Peyer's patch (tissue), 4 donors: ENCODE measurements at regions not wholly inside any gene's neighbourhood (a gene's known extent, or its start where the extent isn't known, plus 50 kb on each side); places are given as distances from the start of the nearest gene placed in this dataset.

Experiments used
- DNase-seq, 3 donors: peaks; one replicate each; pipeline ENCODE4 v3.0.0-alpha.2; 2017 to 2019
- H3K27ac ChIP-seq, 4 donors: fragments of 200-600 bp; sonication (generic); one replicate each; pipeline ENCODE4 v1.5.1; 2016 to 2019
- H3K27me3 ChIP-seq, 2 donors: fragments of 200-600 bp; sonication (generic); one replicate each; pipeline ENCODE4 v1.5.1; 2019
- H3K36me3 ChIP-seq, 3 donors: fragments of 200-600 bp; sonication (generic); one replicate each; pipeline ENCODE4 v1.5.1; 2016 to 2019
- H3K4me1 ChIP-seq, 4 donors: fragments of 200-600 bp; sonication (generic); one replicate each; pipeline ENCODE4 v1.5.1; 2016 to 2019
- H3K4me3 ChIP-seq, 4 donors: fragments of 200-600 bp; sonication (generic); 1 replicate in 3 of 4; 2 replicates in 1 of 4; pipeline ENCODE4 v1.5.1; 2016 to 2019; ENCODE audit warnings: mild to moderate bottlenecking in 1 of 4
- H3K9me3 ChIP-seq, 4 donors: fragments of 200-600 bp; sonication (generic); one replicate each; pipeline ENCODE4 v1.5.1; 2016 to 2019; ENCODE audit warnings: mild to moderate bottlenecking in 1 of 4
- POLR2A ChIP-seq, 2 donors: fragments of 450-650 bp; IDR thresholded peaks; one replicate each; pipeline ENCODE4 v1.5.1; 2017; ENCODE audit warnings: antibody characterized with exemption in 2 of 2, mild to moderate bottlenecking in 2 of 2, moderate library complexity in 2 of 2
- TF ChIP-seq, protein P1 (sequence below), 6 experiments: fragments of 450-650 bp in 4 of 6; fragments of 200-600 bp in 2 of 6; sonication (generic) in 1 of 6; IDR thresholded peaks; one replicate each; pipeline ENCODE4 v1.5.1; 2017 to 2019; ENCODE audit warnings: antibody characterized with exemption in 6 of 6, mild to moderate bottlenecking in 3 of 6, moderate library complexity in 1 of 6

DNA sequence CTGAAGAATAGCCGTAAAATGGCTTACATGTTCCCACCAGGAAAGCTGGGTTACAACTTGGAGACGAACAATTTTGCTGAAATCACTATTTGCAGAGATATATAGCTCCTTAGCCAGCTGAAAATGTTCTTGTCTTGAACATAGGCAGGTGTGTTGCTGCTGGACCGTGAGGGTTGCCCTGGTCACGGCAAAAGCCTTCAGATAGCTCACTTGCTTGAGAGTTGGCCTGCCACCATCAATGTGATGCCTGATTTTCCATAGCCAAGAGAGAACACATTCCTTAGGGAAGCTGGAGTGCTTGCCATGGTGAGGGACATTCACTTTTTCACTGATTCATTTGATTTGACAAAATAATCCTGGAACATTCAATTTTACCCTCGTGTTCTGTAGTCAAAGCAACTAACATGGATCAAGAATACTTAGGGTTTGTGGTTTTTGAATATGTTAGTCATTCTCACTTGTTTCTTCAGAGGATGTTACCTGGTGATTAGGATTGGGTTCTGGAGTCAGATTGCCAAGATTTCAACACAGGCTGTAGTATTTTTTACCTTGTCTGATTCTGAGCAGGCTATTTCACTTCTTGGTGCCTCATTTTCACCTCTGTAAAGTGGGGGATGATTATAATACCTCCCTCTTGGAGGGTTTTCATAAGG is 536.9 kb downstream of the RAPGEF2 start:
- no peaks in the 10 kb centered on the region for H3K27me3 ChIP-seq
- TF ChIP-seq, protein P1, sequence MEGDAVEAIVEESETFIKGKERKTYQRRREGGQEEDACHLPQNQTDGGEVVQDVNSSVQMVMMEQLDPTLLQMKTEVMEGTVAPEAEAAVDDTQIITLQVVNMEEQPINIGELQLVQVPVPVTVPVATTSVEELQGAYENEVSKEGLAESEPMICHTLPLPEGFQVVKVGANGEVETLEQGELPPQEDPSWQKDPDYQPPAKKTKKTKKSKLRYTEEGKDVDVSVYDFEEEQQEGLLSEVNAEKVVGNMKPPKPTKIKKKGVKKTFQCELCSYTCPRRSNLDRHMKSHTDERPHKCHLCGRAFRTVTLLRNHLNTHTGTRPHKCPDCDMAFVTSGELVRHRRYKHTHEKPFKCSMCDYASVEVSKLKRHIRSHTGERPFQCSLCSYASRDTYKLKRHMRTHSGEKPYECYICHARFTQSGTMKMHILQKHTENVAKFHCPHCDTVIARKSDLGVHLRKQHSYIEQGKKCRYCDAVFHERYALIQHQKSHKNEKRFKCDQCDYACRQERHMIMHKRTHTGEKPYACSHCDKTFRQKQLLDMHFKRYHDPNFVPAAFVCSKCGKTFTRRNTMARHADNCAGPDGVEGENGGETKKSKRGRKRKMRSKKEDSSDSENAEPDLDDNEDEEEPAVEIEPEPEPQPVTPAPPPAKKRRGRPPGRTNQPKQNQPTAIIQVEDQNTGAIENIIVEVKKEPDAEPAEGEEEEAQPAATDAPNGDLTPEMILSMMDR (IDR thresholded peaks at IDR 0.05): no peak
- no peak for TF ChIP-seq POLR2A (IDR thresholded peaks at IDR 0.05)
- no peaks in the 10 kb centered on the region for H3K36me3 ChIP-seq
- no peaks in the 10 kb centered on the region for H3K9me3 ChIP-seq
- H3K27ac ChIP-seq: no peak overlapping the region
- no peak for DNase-seq
- no peaks in the 10 kb centered on the region for H3K4me1 ChIP-seq
- no peak overlapping the region for H3K4me3 ChIP-seq

DNA sequence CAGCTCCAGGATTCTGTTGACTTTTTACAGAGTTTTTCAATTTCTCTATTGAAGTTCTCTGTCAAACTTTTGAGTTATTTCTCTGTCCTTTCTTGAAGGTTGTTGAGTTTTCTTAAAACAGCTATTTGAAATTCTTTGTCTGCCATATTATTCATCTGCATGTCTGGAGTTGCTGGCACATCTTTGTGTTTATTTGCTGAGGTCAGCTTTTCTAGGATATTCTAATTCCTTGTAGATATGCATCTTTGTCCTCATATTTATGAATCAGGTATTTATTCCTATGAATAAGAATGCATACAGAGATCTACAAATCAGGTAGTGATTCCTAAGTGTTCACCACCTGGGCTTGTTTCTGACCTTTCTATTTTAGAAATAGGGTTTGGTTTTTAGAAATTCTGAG is 546.4 kb downstream of the RAPGEF2 start:
- TF ChIP-seq, protein P1 (IDR thresholded peaks at IDR 0.05): no peak
- TF ChIP-seq POLR2A (IDR thresholded peaks at IDR 0.05): no peak
- H3K9me3 ChIP-seq: no peaks in the 10 kb centered on the region
- H3K4me1 ChIP-seq: no peaks in the 10 kb centered on the region
- no peak overlapping the region for H3K4me3 ChIP-seq
- DNase-seq: no peak
- H3K36me3 ChIP-seq: no peaks in the 10 kb centered on the region
- no peaks in the 10 kb centered on the region for H3K27me3 ChIP-seq
- no peak overlapping the region for H3K27ac ChIP-seq

DNA sequence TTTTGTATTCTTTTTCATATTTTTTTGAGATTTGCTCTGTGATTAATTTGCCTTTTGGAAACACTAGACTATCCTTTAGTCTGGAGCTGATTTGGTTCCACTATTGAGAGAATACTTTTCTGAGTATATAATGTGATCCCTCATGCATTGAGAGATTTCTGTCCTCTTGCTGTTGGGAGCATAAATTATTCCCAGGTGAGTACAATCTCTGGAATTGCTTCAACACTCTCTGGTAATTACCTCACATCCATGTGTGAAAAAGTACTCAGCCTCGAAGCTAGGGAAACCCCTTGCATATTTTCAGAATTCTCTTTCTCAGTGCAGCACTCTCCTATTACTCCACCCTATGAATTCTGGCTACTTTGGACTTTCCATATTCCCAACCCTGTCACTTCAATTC is 550.0 kb downstream of the RAPGEF2 start:
- TF ChIP-seq POLR2A (IDR thresholded peaks at IDR 0.05): no peak
- TF ChIP-seq, protein P1 (IDR thresholded peaks at IDR 0.05): no peak

DNA sequence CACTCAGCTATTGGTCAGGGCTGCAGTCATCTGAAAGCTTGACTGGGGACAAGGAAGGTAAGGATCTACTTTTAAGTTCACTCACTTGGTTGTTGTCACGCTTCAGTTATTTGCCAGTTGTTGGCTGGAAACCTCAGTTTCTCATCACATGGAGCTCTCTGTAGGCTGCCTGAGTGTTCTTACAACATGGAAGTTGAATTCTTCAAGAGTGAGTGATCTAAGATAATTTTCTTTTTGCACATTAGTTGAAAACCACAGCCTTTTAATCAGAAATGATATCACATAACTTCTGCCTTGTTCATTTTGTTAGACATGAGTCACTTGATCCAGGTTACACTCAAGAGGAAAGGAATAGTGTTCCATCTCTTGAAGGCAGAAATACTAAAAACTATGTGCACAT is 552.7 kb downstream of the RAPGEF2 start:
- Histone ChIP-seq H3K9me3 (no peaks in the 10 kb centered on the region), H3K27me3 (no peaks in the 10 kb centered on the region), H3K4me1 (no peaks in the 10 kb centered on the region), H3K4me3 (no peak overlapping the region), H3K36me3 (no peaks in the 10 kb centered on the region), H3K27ac (no peak overlapping the region)
- TF ChIP-seq, protein P1 (IDR thresholded peaks at IDR 0.05): no peak
- no peak for TF ChIP-seq POLR2A (IDR thresholded peaks at IDR 0.05)
- no peak for DNase-seq

More for the DNA sequence above, 550.0 kb downstream of the RAPGEF2 start:
- H3K4me1 ChIP-seq: no peaks in the 10 kb centered on the region
- no peaks in the 10 kb centered on the region for H3K27me3 ChIP-seq
- H3K4me3 ChIP-seq: no peak overlapping the region
- no peak for DNase-seq
- no peak overlapping the region for H3K27ac ChIP-seq
- H3K36me3 ChIP-seq: no peaks in the 10 kb centered on the region
- no peaks in the 10 kb centered on the region for H3K9me3 ChIP-seq

DNA sequence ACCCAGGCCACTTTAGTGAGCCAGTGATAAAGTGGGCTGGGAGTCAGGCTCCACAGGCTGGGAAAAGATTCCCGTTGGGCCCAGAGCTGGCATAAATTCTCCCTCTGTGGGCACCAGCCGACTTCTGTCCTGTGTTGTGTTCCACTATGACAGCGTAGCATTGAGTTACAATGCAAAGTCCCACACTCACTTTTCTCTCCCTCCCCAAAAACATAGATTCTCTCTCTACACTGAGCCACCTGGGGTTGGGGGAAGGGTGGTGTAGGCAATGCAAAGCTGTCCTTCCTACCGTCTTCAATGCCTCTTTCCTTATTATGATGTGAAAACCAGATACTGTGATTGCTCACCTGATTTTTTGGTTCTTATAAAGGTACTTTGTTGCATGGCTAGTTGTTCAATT is 566.2 kb downstream of the RAPGEF2 start:
- no peaks in the 10 kb centered on the region for H3K36me3 ChIP-seq
- no peaks in the 10 kb centered on the region for H3K9me3 ChIP-seq
- no peak overlapping the region for H3K27ac ChIP-seq
- no peak overlapping the region for H3K4me3 ChIP-seq
- no peak for DNase-seq
- H3K4me1 ChIP-seq: no peaks in the 10 kb centered on the region
- no peaks in the 10 kb centered on the region for H3K27me3 ChIP-seq
- no peak for TF ChIP-seq POLR2A (IDR thresholded peaks at IDR 0.05)
- TF ChIP-seq, protein P1 (IDR thresholded peaks at IDR 0.05): no peak

DNA sequence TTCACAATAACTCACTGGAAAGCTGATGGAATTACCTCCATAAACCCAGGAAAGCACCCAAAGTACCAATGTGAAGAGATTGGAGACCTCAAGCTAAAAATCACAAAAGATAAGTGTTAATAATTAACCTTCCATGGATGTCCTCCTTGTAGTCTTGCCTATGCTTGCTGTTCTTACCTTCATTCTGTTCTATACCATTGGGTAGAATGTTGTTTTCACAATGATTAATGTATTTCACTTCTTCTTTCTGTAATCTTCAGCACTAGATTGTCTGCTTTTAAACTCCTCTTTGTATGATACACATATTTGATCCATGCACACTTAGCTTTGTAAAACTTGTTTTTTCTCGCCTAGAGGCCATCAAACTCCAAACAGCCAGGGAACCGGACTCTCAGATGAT is 570.3 kb downstream of the RAPGEF2 start:
- Histone ChIP-seq H3K27me3 (no peaks in the 10 kb centered on the region), H3K36me3 (no peaks in the 10 kb centered on the region), H3K4me3 (no peak overlapping the region), H3K9me3 (no peaks in the 10 kb centered on the region), H3K27ac (no peak overlapping the region), H3K4me1 (no peaks in the 10 kb centered on the region)
- no peak for DNase-seq
- TF ChIP-seq, protein P1 (IDR thresholded peaks at IDR 0.05): no peak
- TF ChIP-seq POLR2A (IDR thresholded peaks at IDR 0.05): no peak
